Hematopoietic multipotent progenitor cell treated with erythropoietin and hydrocortisone succinate and interleukin-3 and kit ligand, for 8 days (in vitro differentiated cells): ENCODE measurements at regions not wholly inside any gene's neighbourhood (a gene's known extent, or its start where the extent isn't known, plus 50 kb on each side); places are given as distances from the start of the nearest gene placed in this dataset.
"Not testable (repeated sequence)": the region's sequence is repeated elsewhere in the genome, so short reads cannot be mapped to it uniquely, and the experiment has no call there.

Experiments
- DNase-seq: peaks from one replicate; pipeline ENCODE4 v3.0.0-alpha.2; 2015

- DNase-seq, result no peak
Observed at GRCh38 chr3:115254492-115255196, 107.6 kb upstream of the ZBTB20 start.

GRCh38 chr3:115255197-115255585 lies 108.1 kb upstream of the ZBTB20 start:
- no peak for DNase-seq

GRCh38 chr3:115270849-115271248 lies 123.8 kb upstream of the ZBTB20 start:
- no peak for DNase-seq

- DNase-seq, result no peak
Observed at GRCh38 chr3:115272036-115272824, 125.1 kb upstream of the ZBTB20 start.

- DNase-seq, result no peak
Observed at GRCh38 chr3:115275896-115276295, 128.8 kb upstream of the ZBTB20 start.

- no peak for DNase-seq
Observed at GRCh38 chr3:115279939-115280338, 132.9 kb upstream of the ZBTB20 start.

GRCh38 chr3:115280506-115280905 lies 133.4 kb upstream of the ZBTB20 start:
- no peak for DNase-seq

- no peak for DNase-seq
Observed at GRCh38 chr3:115281697-115282675, 134.9 kb upstream of the ZBTB20 start.

- no peak for DNase-seq
Observed at GRCh38 chr3:115284980-115285379, 137.9 kb upstream of the ZBTB20 start.

- DNase-seq, result no peak
Observed at GRCh38 chr3:115286529-115287197, 139.6 kb upstream of the ZBTB20 start.

- DNase-seq, result no peak
Observed at GRCh38 chr3:115287198-115287597, 140.1 kb upstream of the ZBTB20 start.

- no peak for DNase-seq
Observed at GRCh38 chr3:115292131-115292530, 145.0 kb upstream of the ZBTB20 start.

GRCh38 chr3:115292677-115293165 lies 145.6 kb upstream of the ZBTB20 start:
- DNase-seq, result no peak

GRCh38 chr3:115293321-115293720 lies 146.2 kb upstream of the ZBTB20 start:
- DNase-seq, result no peak

GRCh38 chr3:115301364-115301860 lies 154.3 kb upstream of the ZBTB20 start:
- DNase-seq, result no peak

GRCh38 chr3:115317953-115318352 lies 170.9 kb upstream of the ZBTB20 start:
- not testable (repeated sequence) for DNase-seq

GRCh38 chr3:115321400-115321805 lies 174.3 kb upstream of the ZBTB20 start:
- no peak for DNase-seq

- no peak for DNase-seq
Observed at GRCh38 chr3:115322901-115323300, 175.8 kb upstream of the ZBTB20 start.

GRCh38 chr3:115323380-115323779 lies 176.3 kb upstream of the ZBTB20 start:
- DNase-seq, result no peak

GRCh38 chr3:115324056-115324455 lies 177.0 kb upstream of the ZBTB20 start:
- no peak for DNase-seq

- peak; percentile 14 for DNase-seq
Observed at GRCh38 chr3:115325539-115325938, 178.5 kb upstream of the ZBTB20 start.

GRCh38 chr3:115330430-115330829 lies 183.3 kb upstream of the ZBTB20 start:
- DNase-seq, result no peak
